ENCODE measurements at regions not wholly inside any gene's neighbourhood (a gene's known extent, or its start where the extent isn't known, plus 50 kb on each side); places are given as distances from the start of the nearest gene placed in this dataset.

- no peak overlapping the region for H3K27ac ChIP-seq
Measured at GRCh38 chr3:106635826-106636225, 741.4 kb upstream of the CCDC54 start.

DNA sequence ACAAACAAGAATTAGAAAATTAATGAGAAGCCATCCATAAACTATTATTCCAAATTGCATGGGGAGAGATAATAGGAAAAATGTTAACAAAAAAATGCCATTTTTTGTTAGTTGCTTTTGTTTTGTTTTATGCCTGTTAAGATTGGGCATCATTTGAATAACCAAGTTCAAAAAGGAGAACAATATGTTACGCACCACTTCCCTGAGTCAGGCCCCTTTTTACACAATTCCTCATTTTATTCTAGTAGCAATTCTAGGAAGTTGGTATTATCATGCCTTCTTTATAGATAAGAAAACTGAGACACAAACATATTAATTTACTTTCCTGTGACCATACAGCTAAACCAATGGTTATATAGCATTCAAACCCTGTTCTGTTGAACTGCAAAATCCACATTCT is 736.9 kb upstream of the CCDC54 start:
- TF ChIP-seq CTCF (conservative IDR thresholded peaks at IDR 0.05) (no peak), ZFX (IDR thresholded peaks at IDR 0.05) (no peak)
- H3K27ac ChIP-seq = no peak overlapping the region

More at GRCh38 chr3:106635826-106636225, 741.4 kb upstream of the CCDC54 start:
- TF ChIP-seq CTCF (conservative IDR thresholded peaks at IDR 0.05) (no peak), ZFX (IDR thresholded peaks at IDR 0.05) (no peak)

DNA sequence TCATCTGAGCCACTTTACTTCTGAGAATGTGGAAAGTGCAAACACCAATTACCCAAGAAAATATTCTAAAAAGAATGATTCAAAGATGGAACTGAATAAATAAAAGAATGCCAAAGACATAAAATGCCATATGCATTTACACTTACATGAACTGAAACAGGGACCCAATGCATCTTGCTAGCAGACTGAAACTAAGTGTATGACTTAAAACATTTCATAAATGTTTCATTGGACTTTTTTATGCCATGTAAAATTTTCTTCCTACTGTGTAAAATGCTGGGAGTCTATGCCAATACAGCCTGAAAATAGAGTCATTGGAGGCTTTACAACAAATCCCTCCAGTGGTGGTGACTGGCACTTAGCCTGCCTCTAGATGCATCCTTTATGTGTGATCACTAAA is 735.1 kb upstream of the CCDC54 start:
- TF ChIP-seq ZFX (IDR thresholded peaks at IDR 0.05) (no peak), CTCF (conservative IDR thresholded peaks at IDR 0.05) (no peak)
- H3K27ac ChIP-seq = no peak overlapping the region

- H3K27ac ChIP-seq = no peak overlapping the region
- TF ChIP-seq CTCF (conservative IDR thresholded peaks at IDR 0.05) (no peak), ZFX (IDR thresholded peaks at IDR 0.05) (no peak)
Measured at GRCh38 chr3:106643684-106644161, 733.5 kb upstream of the CCDC54 start.

GRCh38 chr3:106673926-106674569 is 703.2 kb upstream of the CCDC54 start:
- H3K27ac ChIP-seq = no peak overlapping the region
- TF ChIP-seq CTCF (conservative IDR thresholded peaks at IDR 0.05) (no peak), ZFX (IDR thresholded peaks at IDR 0.05) (no peak)

GRCh38 chr3:106675451-106675850 is 701.8 kb upstream of the CCDC54 start:
- H3K27ac ChIP-seq = no peak overlapping the region
- TF ChIP-seq CTCF (conservative IDR thresholded peaks at IDR 0.05) = no peak
- TF ChIP-seq ZFX (IDR thresholded peaks at IDR 0.05) = no peak

DNA sequence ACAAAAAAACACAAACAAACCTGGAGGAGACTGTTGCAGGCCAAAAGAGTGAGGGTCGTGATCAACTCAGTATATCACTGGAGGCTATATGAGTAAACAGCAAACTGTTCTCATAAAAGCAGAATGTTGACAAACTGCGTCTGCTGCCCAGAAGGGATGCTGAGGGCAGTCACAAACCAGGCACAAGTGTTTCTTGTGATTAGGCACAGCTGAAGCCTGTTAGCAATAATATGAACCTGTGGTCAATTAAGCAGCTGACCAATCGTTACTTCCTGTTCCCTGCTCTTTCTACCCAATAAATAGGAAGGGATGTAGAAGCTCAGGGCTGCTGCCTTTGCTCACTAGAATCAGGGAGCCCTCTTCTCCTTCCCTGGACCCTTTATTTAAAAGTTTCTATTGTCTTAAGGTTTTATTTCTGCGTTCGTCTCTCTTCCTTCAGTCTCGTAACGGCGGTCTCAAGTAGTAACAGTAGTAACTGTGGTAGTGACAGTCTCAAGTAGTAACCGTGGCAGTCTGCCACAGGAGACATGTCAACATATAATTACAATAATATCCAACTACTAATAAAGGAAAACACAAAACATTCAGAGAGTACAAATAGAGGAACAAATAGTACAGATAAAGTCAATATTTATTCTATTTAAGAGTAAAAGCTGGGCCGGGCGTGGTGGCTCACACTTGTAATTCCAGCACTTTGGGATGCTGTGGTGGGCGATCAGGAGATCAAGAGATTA is 698.4 kb upstream of the CCDC54 start:
- H3K27ac ChIP-seq = peak overlapping the region; percentile 70
- TF ChIP-seq CTCF (conservative IDR thresholded peaks at IDR 0.05) = no peak
- TF ChIP-seq ZFX (IDR thresholded peaks at IDR 0.05) = no peak
